ENCODE measurements at regions not wholly inside any gene's neighbourhood (a gene's known extent, or its start where the extent isn't known, plus 50 kb on each side); places are given as distances from the start of the nearest gene placed in this dataset.
"Not testable (repeated sequence)": the region's sequence is repeated elsewhere in the genome, so short reads cannot be mapped to it uniquely, and the experiment has no call there.

DNA sequence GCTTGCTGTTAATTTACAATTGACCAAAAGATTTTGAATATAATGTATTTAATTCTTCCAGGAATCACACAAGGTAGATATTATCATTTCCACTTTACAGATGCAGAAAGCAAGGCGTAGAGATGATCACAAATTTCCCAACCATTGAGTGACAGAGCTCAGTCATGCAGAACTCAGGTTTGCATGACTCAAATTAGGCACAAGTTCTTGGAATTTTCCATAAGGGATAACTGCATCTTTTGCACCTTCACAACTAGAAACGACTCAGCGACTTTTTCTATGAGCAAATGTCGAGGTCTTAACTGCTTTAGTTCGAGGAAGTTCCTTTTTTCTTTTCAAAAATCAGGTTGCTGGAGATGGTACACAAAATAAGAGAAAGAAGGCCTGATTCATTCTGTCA, 265.5 kb upstream of the PAPPA start:
- Histone ChIP-seq H3K9ac (ENCODE audit: low read depth, low read length, poor library complexity, severe bottlenecking) (no peak overlapping the region), H3K27me3 (ENCODE audit: insufficient read depth, low read length, poor library complexity, severe bottlenecking) (no peaks in the 10 kb centered on the region), H3K9me2 (replicated peaks; ENCODE audit: low read depth, low read length) (no peaks in the 10 kb centered on the region), H3F3A (ENCODE audit: low read depth) (no peaks in the 10 kb centered on the region), H2AFZ (ENCODE audit: low read length) (no peak overlapping the region), H3K4me3 (ENCODE audit: low read length, poor library complexity, severe bottlenecking) (no peak overlapping the region), H3K9me3 (ENCODE audit: insufficient read depth, low read depth, low read length) (no peaks in the 10 kb centered on the region), H4K20me1 (ENCODE audit: insufficient read depth, low read length, poor library complexity, severe bottlenecking) (no peaks in the 10 kb centered on the region), H3K4me1 (ENCODE audit: insufficient read depth, low read length, poor library complexity, severe bottlenecking) (no peaks in the 10 kb centered on the region), H3K4me2 (ENCODE audit: low read depth, low read length, poor library complexity, severe bottlenecking) (no peak overlapping the region), H3K36me3 (ENCODE audit: insufficient read depth, low read length) (no peaks in the 10 kb centered on the region), H3K79me2 (ENCODE audit: insufficient read depth, low read length) (no peaks in the 10 kb centered on the region)
- TF ChIP-seq EZH2phosphoT487 (IDR thresholded peaks at IDR 0.05; ENCODE audit: borderline replicate concordance): no peak
- TF ChIP-seq CTCF (conservative IDR thresholded peaks at IDR 0.05; ENCODE audit: low read length): no peak

- Histone ChIP-seq H3F3A (ENCODE audit: low read depth) (no peaks in the 10 kb centered on the region), H2AFZ (ENCODE audit: low read length) (no peak overlapping the region), H4K20me1 (ENCODE audit: insufficient read depth, low read length, poor library complexity, severe bottlenecking) (no peaks in the 10 kb centered on the region), H3K79me2 (ENCODE audit: insufficient read depth, low read length) (no peaks in the 10 kb centered on the region), H3K9me2 (replicated peaks; ENCODE audit: low read depth, low read length) (no peaks in the 10 kb centered on the region), H3K4me3 (ENCODE audit: low read length, poor library complexity, severe bottlenecking) (no peak overlapping the region), H3K9me3 (ENCODE audit: insufficient read depth, low read depth, low read length) (no peaks in the 10 kb centered on the region), H3K36me3 (ENCODE audit: insufficient read depth, low read length) (no peaks in the 10 kb centered on the region), H3K4me2 (ENCODE audit: low read depth, low read length, poor library complexity, severe bottlenecking) (no peak overlapping the region), H3K9ac (ENCODE audit: low read depth, low read length, poor library complexity, severe bottlenecking) (no peak overlapping the region), H3K4me1 (ENCODE audit: insufficient read depth, low read length, poor library complexity, severe bottlenecking) (no peaks in the 10 kb centered on the region), H3K27me3 (ENCODE audit: insufficient read depth, low read length, poor library complexity, severe bottlenecking) (no peaks in the 10 kb centered on the region)
- no peak for TF ChIP-seq CTCF (conservative IDR thresholded peaks at IDR 0.05; ENCODE audit: low read length)
- TF ChIP-seq EZH2phosphoT487 (IDR thresholded peaks at IDR 0.05; ENCODE audit: borderline replicate concordance): no peak
Observed at GRCh38 chr9:115891929-115892328, 261.7 kb upstream of the PAPPA start.

DNA sequence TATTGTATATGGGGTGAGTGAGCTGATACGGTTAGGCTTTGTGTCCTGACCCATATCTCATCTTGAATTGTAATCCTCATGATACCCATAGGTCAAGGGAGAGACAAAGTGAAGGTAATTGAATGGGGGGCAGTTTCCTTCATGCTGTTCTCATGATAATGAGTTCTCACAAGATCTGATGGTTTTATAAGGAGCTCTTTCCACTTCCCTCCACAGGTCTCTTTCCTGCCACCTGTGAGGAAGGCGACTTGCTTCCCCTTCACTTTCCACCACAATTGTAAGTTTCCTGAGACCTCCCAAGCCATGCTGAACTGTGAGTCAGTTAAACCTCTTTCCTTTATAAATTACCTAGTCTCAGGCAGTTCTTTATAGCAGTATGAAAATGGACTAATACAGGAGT, 255.1 kb upstream of the PAPPA start:
- H4K20me1 ChIP-seq (ENCODE audit: insufficient read depth, low read length, poor library complexity, severe bottlenecking); H3K4me1 ChIP-seq (ENCODE audit: insufficient read depth, low read length, poor library complexity, severe bottlenecking); H3K4me2 ChIP-seq (ENCODE audit: low read depth, low read length, poor library complexity, severe bottlenecking); H3K9me2 ChIP-seq (replicated peaks; ENCODE audit: low read depth, low read length); H3K79me2 ChIP-seq (ENCODE audit: insufficient read depth, low read length); H3K9ac ChIP-seq (ENCODE audit: low read depth, low read length, poor library complexity, severe bottlenecking); H3K9me3 ChIP-seq (ENCODE audit: insufficient read depth, low read depth, low read length); H2AFZ ChIP-seq (ENCODE audit: low read length); H3K4me3 ChIP-seq (ENCODE audit: low read length, poor library complexity, severe bottlenecking); H3K27me3 ChIP-seq (ENCODE audit: insufficient read depth, low read length, poor library complexity, severe bottlenecking); H3F3A ChIP-seq (ENCODE audit: low read depth); H3K36me3 ChIP-seq (ENCODE audit: insufficient read depth, low read length): not testable (repeated sequence)

GRCh38 chr9:115900698-115901097, 252.9 kb upstream of the PAPPA start:
- H3K9ac ChIP-seq (ENCODE audit: low read depth, low read length, poor library complexity, severe bottlenecking): no peak overlapping the region
- no peak for TF ChIP-seq EZH2phosphoT487 (IDR thresholded peaks at IDR 0.05; ENCODE audit: borderline replicate concordance)
- no peak for TF ChIP-seq CTCF (conservative IDR thresholded peaks at IDR 0.05; ENCODE audit: low read length)
- no peaks in the 10 kb centered on the region for H3K9me2 ChIP-seq (replicated peaks; ENCODE audit: low read depth, low read length)

More at GRCh38 chr9:115900698-115901097, 252.9 kb upstream of the PAPPA start:
- Histone ChIP-seq H3K4me3 (ENCODE audit: low read length, poor library complexity, severe bottlenecking) (no peak overlapping the region), H3K4me2 (ENCODE audit: low read depth, low read length, poor library complexity, severe bottlenecking) (no peak overlapping the region), H3F3A (ENCODE audit: low read depth) (no peaks in the 10 kb centered on the region), H3K27me3 (ENCODE audit: insufficient read depth, low read length, poor library complexity, severe bottlenecking) (no peaks in the 10 kb centered on the region), H3K79me2 (ENCODE audit: insufficient read depth, low read length) (no peaks in the 10 kb centered on the region), H3K9me3 (ENCODE audit: insufficient read depth, low read depth, low read length) (no peaks in the 10 kb centered on the region), H4K20me1 (ENCODE audit: insufficient read depth, low read length, poor library complexity, severe bottlenecking) (no peaks in the 10 kb centered on the region), H3K36me3 (ENCODE audit: insufficient read depth, low read length) (no peaks in the 10 kb centered on the region), H2AFZ (ENCODE audit: low read length) (no peak overlapping the region), H3K4me1 (ENCODE audit: insufficient read depth, low read length, poor library complexity, severe bottlenecking) (no peaks in the 10 kb centered on the region)

Data from Loucy (cell line).